ENCODE measurements at regions not wholly inside any gene's neighbourhood (a gene's known extent, or its start where the extent isn't known, plus 50 kb on each side); places are given as distances from the start of the nearest gene placed in this dataset.

- no peak for TF ChIP-seq CTCF (conservative IDR thresholded peaks at IDR 0.05; ENCODE audit: low read depth, low read length)
- TF ChIP-seq EZH2 (IDR thresholded peaks at IDR 0.05; ENCODE audit: low read length, unreplicated experiment), result no peak
- TF ChIP-seq EZH2phosphoT487 (IDR thresholded peaks at IDR 0.05; ENCODE audit: borderline replicate concordance, low read length), result no peak
These were observed 225.4 kb upstream of the CHORDC1 start for GRCh38 chr11:90448256-90448655.
